Inferior parietal cortex (tissue), 1 donor: ENCODE measurements at regions not wholly inside any gene's neighbourhood (a gene's known extent, or its start where the extent isn't known, plus 50 kb on each side); places are given as distances from the start of the nearest gene placed in this dataset.

Experiments used
- DNase-seq: peaks from one replicate; pipeline ENCODE4 v3.0.0-alpha.2; 2016; ENCODE audit errors: extremely low spot score

DNA sequence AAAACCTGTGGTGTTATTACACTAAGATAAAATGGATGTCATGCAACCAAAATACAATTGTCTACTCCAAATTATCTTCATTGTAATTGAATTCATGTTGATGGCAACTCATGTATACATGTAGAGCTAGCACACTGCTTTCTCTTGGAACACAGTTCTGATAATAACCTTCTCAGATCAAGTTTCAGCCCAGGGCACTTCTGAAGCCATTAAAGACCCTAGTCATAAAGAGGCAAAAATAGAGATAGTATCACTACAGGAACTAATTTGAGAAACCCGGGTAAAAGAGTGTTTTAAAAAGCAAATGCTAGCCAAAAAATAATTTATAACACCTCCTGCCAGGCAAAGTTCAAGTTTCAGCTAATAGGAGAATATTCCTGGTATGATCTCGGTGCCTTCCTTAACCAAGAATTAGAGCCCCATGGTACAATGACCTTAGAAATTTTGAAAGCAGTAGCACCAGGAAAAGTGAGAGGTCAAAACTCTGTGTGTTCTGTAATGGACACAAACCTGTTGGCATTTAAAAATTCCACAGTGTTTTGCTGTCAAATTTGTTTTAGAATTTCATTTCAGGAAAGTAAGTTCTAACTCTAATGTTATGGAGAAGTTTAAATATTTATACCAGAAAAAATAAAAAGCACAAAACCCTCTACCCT is 105.0 kb upstream of the FRMD6 start:
- no peak for DNase-seq

GRCh38 chr14:51547260-51547659 is 104.5 kb upstream of the FRMD6 start:
- no peak for DNase-seq

GRCh38 chr14:51547701-51548100 is 104.0 kb upstream of the FRMD6 start:
- DNase-seq = no peak

GRCh38 chr14:51548187-51548586 is 103.5 kb upstream of the FRMD6 start:
- no peak for DNase-seq

GRCh38 chr14:51550636-51551035 is 101.1 kb upstream of the FRMD6 start:
- DNase-seq = no peak

- DNase-seq = no peak
These were observed 99.4 kb upstream of the FRMD6 start for GRCh38 chr14:51552275-51552674.

GRCh38 chr14:51552768-51553404 is 98.8 kb upstream of the FRMD6 start:
- no peak for DNase-seq

- no peak for DNase-seq
These were observed 97.3 kb upstream of the FRMD6 start for GRCh38 chr14:51554339-51554920.

DNA sequence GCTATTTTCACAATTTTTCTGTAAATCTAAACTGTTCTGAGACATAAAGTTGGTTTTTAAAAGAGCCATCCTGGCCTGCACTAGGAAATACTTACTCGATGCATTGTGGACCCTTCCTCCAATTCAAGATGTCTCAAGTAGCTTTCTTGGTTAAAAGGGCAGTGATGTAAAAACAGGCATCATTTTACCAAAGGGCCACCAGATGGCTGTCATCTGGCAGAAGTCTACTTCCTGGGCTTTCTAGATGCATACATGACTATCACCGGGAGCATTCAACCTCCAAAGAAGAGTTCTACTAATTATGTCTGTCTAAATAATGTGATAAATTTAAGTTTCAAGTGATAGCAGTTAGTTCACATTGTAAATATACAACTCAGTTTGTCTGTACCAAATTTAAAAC is 96.8 kb upstream of the FRMD6 start:
- no peak for DNase-seq

DNA sequence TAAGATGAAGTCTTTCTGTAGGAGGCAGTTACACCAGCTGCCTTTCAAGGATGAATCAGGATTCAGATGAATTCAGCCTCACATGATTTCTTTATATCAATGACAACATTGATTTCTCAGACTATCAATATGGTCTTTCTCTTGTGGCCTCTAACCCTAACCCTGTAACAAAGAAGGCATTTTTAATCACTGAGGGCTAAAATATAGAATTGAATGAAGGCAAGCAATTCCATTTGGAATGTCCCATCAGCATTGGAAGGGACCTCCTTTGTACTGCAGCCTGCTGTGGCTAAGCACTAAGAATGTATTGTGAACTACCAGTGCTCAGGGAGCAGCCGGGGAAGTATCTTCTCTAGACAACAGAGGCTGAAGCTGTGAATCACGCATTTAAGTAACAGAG is 90.6 kb upstream of the FRMD6 start:
- no peak for DNase-seq

- no peak for DNase-seq
These were observed 88.9 kb upstream of the FRMD6 start for GRCh38 chr14:51562816-51563215.

GRCh38 chr14:51563560-51563959 is 88.2 kb upstream of the FRMD6 start:
- no peak for DNase-seq

DNA sequence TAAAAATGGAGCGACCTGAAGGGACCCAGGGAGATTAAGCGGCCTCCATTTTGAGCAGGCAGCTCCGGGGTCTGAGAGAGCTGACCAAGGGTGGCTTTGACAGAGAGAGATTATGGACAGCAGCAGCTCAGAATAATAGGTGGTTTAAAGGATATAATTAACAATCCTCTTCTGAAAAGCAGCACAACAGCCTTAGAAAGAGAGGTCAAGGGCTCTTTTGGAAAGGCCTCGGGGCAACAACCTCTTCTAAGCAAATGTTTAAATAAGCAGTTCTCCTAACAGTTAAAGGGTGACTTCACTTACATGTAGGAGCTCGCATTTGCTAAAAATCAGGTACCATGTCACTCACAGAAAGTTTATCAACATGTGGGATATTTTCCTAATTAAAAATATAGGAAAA is 87.2 kb upstream of the FRMD6 start:
- DNase-seq = no peak

- DNase-seq = no peak
These were observed 86.6 kb upstream of the FRMD6 start for GRCh38 chr14:51564986-51565604.

- DNase-seq = no peak
These were observed 84.7 kb upstream of the FRMD6 start for GRCh38 chr14:51566831-51567582.

- DNase-seq = no peak
These were observed 83.3 kb upstream of the FRMD6 start for GRCh38 chr14:51568366-51568765.

DNA sequence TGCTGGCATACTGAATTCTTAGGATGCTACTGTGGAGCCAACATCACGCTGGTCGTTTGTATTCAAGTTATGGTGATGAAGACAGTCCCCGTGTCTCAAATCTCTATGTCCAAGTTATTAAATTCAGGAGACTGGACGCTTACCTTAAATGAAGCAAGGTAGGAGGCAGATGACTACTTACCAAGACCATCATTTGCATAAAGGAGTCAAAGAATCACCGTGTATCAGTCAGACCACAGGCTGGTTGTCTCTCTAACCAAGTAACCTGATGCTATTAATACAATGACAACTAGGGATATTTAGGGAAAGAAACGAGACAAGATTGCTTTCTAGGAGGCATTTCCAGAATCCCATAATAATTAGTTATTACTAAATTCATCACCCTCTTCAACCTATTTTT is 78.1 kb upstream of the FRMD6 start:
- no peak for DNase-seq

GRCh38 chr14:51574009-51574408 is 77.7 kb upstream of the FRMD6 start:
- DNase-seq = no peak

DNA sequence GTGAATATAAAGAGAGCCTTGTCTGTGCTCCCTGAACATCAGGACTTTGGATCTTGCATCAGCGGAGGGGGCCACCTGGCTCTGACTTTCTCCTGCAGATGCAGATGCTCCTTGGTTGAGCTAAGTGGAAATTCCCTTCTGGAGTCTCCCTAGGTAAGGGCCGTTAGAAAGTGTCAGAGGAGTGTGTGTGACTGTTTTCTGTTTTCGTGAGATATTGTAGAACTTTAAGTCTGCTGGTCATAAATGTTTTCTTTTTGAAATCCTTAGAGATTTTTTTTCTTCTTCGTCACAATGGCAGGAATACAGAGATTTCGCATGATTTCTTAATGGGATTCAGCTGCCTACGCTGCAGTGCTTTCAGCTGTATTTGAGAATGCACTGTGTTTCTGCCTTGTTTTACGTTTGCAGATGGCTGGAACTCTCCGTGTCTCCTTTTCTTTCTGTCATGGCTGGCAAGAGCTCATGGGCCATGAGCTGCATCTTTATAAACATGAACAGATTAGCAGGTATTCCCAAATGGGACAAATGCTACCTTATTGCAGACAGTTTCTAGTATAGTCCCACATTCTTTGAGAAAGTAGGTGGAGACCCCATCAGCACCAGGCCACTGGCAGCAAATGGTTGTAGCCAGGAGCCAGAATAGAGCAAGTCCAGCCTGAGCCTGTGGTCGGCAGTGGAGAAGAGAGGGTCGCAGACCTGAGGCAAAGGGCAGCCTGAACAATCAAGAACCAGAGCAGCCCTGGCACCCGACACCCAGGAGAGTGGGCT is 76.2 kb upstream of the FRMD6 start:
- DNase-seq = no peak

- DNase-seq = no peak
These were observed 75.6 kb upstream of the FRMD6 start for GRCh38 chr14:51576117-51576430.

- no peak for DNase-seq
These were observed 74.8 kb upstream of the FRMD6 start for GRCh38 chr14:51576879-51577278.

- DNase-seq = no peak
These were observed 72.9 kb upstream of the FRMD6 start for GRCh38 chr14:51578853-51579252.
